Stomach smooth muscle (tissue), 2 donors: ENCODE measurements at regions not wholly inside any gene's neighbourhood (a gene's known extent, or its start where the extent isn't known, plus 50 kb on each side); places are given as distances from the start of the nearest gene placed in this dataset.
"Not testable (repeated sequence)": the region's sequence is repeated elsewhere in the genome, so short reads cannot be mapped to it uniquely, and the experiment has no call there.

Experiments
- H3K27ac ChIP-seq: one replicate; pipeline ENCODE4 v1.7.0; 2013; ENCODE audit warnings: mild to moderate bottlenecking, low read length, inconsistent platforms
- H3K27me3 ChIP-seq, 2 donors: one replicate each; pipeline ENCODE4 v1.7.0; 2013; ENCODE audit warnings: low read length in 2 of 2; ENCODE audit not compliant: insufficient read depth in 2 of 2, control insufficient read depth in 1 of 2
- H3K36me3 ChIP-seq, 2 donors: one replicate each; pipeline ENCODE4 v1.7.0; 2013; ENCODE audit warnings: low read length in 2 of 2; ENCODE audit not compliant: control insufficient read depth in 2 of 2, insufficient read depth in 2 of 2
- H3K4me1 ChIP-seq: one replicate; pipeline ENCODE4 v1.7.0; 2013; ENCODE audit warnings: low read length; ENCODE audit not compliant: control insufficient read depth, insufficient read depth
- H3K4me3 ChIP-seq, 2 donors: one replicate each; pipeline ENCODE4 v1.7.0; 2013; ENCODE audit warnings: low read length in 2 of 2
- H3K9ac ChIP-seq, 2 donors: one replicate each; pipeline ENCODE4 v1.7.0; 2013; ENCODE audit warnings: low read length in 2 of 2, mild to moderate bottlenecking in 1 of 2
- H3K9me3 ChIP-seq, 2 donors: one replicate each; pipeline ENCODE4 v1.7.0; 2013; ENCODE audit warnings: low read length in 2 of 2; ENCODE audit not compliant: control insufficient read depth in 2 of 2
- donor health status: healthy.
- donor health status: Pancreatic carcinoma.

GRCh38 chr13:68540244-68540643 is 1310.1 kb upstream of the PCDH9 start:
- no peaks in the 10 kb centered on the region for H3K27me3 ChIP-seq
- H3K9ac ChIP-seq = no peak overlapping the region
- H3K4me3 ChIP-seq = no peak overlapping the region
- no peaks in the 10 kb centered on the region for H3K4me1 ChIP-seq
- H3K27ac ChIP-seq = no peak overlapping the region
- H3K36me3 ChIP-seq = no peaks in the 10 kb centered on the region
- no peaks in the 10 kb centered on the region for H3K9me3 ChIP-seq

GRCh38 chr13:68535329-68535728 is 1305.2 kb upstream of the PCDH9 start:
- H3K27ac ChIP-seq = no peak overlapping the region
- H3K36me3 ChIP-seq = no peaks in the 10 kb centered on the region
- H3K27me3 ChIP-seq = no peaks in the 10 kb centered on the region
- H3K9me3 ChIP-seq = no peaks in the 10 kb centered on the region
- no peak overlapping the region for H3K9ac ChIP-seq
- no peak overlapping the region for H3K4me3 ChIP-seq
- H3K4me1 ChIP-seq = no peaks in the 10 kb centered on the region

- H3K4me1 ChIP-seq, H3K4me3 ChIP-seq, H3K27ac ChIP-seq, H3K27me3 ChIP-seq, H3K9ac ChIP-seq, H3K9me3 ChIP-seq, H3K36me3 ChIP-seq: not testable (repeated sequence)
Observed at GRCh38 chr13:68527167-68527566, 1297.0 kb upstream of the PCDH9 start.

GRCh38 chr13:68523838-68524424 is 1293.8 kb upstream of the PCDH9 start:
- Histone ChIP-seq H3K4me3 (no peak overlapping the region), H3K9ac (no peak overlapping the region), H3K36me3 (no peaks in the 10 kb centered on the region), H3K4me1 (no peaks in the 10 kb centered on the region), H3K9me3 (peaks cover 0 to 5% of the 10 kb centered on the region in 2 donors), H3K27me3 (no peaks in the 10 kb centered on the region), H3K27ac (no peak overlapping the region)

GRCh38 chr13:68522184-68522583 is 1292.0 kb upstream of the PCDH9 start:
- Histone ChIP-seq H3K27ac (no peak overlapping the region), H3K27me3 (no peaks in the 10 kb centered on the region), H3K4me3 (no peak overlapping the region), H3K4me1 (no peaks in the 10 kb centered on the region), H3K36me3 (no peaks in the 10 kb centered on the region), H3K9ac (no peak overlapping the region), H3K9me3 (peaks cover 0 to 5% of the 10 kb centered on the region in 2 donors)

GRCh38 chr13:68509734-68510621 is 1279.8 kb upstream of the PCDH9 start:
- Histone ChIP-seq H3K9ac (no peak overlapping the region), H3K4me1 (no peaks in the 10 kb centered on the region), H3K36me3 (no peaks in the 10 kb centered on the region), H3K4me3 (no peak overlapping the region), H3K27ac (no peak overlapping the region), H3K27me3 (no peaks in the 10 kb centered on the region), H3K9me3 (no peaks in the 10 kb centered on the region)

GRCh38 chr13:68506888-68507551 is 1276.9 kb upstream of the PCDH9 start:
- H3K4me1 ChIP-seq = no peaks in the 10 kb centered on the region
- H3K27me3 ChIP-seq = no peaks in the 10 kb centered on the region
- H3K9me3 ChIP-seq = no peaks in the 10 kb centered on the region
- H3K4me3 ChIP-seq = no peak overlapping the region
- H3K36me3 ChIP-seq = no peaks in the 10 kb centered on the region
- H3K27ac ChIP-seq = no peak overlapping the region
- no peak overlapping the region for H3K9ac ChIP-seq

GRCh38 chr13:68490594-68490993 is 1260.5 kb upstream of the PCDH9 start:
- no peaks in the 10 kb centered on the region for H3K36me3 ChIP-seq
- no peak overlapping the region for H3K4me3 ChIP-seq
- H3K4me1 ChIP-seq = no peaks in the 10 kb centered on the region
- H3K9me3 ChIP-seq = no peaks in the 10 kb centered on the region
- no peak overlapping the region for H3K27ac ChIP-seq
- H3K9ac ChIP-seq = no peak overlapping the region
- no peaks in the 10 kb centered on the region for H3K27me3 ChIP-seq

GRCh38 chr13:68481130-68481529 is 1251.0 kb upstream of the PCDH9 start:
- Histone ChIP-seq H3K27ac (no peak overlapping the region), H3K9me3 (no peaks in the 10 kb centered on the region), H3K4me1 (no peaks in the 10 kb centered on the region), H3K27me3 (no peaks in the 10 kb centered on the region), H3K9ac (no peak overlapping the region), H3K4me3 (no peak overlapping the region), H3K36me3 (no peaks in the 10 kb centered on the region)

- H3K27ac ChIP-seq = no peak overlapping the region
Observed at GRCh38 chr13:68473834-68474326, 1243.7 kb upstream of the PCDH9 start.

More at GRCh38 chr13:68473834-68474326, 1243.7 kb upstream of the PCDH9 start:
- Histone ChIP-seq H3K9me3 (no peaks in the 10 kb centered on the region), H3K36me3 (no peaks in the 10 kb centered on the region), H3K4me3 (no peak overlapping the region), H3K27me3 (no peaks in the 10 kb centered on the region), H3K4me1 (no peaks in the 10 kb centered on the region), H3K9ac (no peak overlapping the region)
